HepG2 (cell line): ENCODE measurements at regions not wholly inside any gene's neighbourhood (a gene's known extent, or its start where the extent isn't known, plus 50 kb on each side); places are given as distances from the start of the nearest gene placed in this dataset.

Experiments
- CHCHD3 ChIP-seq: sonication (generic); formaldehyde crosslinking; IDR thresholded peaks from 2 replicates; pipeline ENCODE4 v1.8.0; 2022; ENCODE audit warnings: mild to moderate bottlenecking, missing genetic modification reagents, moderate library complexity
- JUN ChIP-seq: sonication (generic); formaldehyde crosslinking; IDR thresholded peaks from 2 replicates; pipeline ENCODE4 v1.4.0; 2020; ENCODE audit warnings: mild to moderate bottlenecking, missing genetic modification reagents
- PRPF4 ChIP-seq: fragments of 200-400 bp; formaldehyde crosslinking; IDR thresholded peaks from 2 replicates; pipeline ENCODE4 v1.6.1; 2016; ENCODE audit warnings: low read length, low read depth; ENCODE audit not compliant: poor library complexity, severe bottlenecking
- RAD21 ChIP-seq: fragments of 450-650 bp; formaldehyde crosslinking; IDR thresholded peaks from 2 replicates; pipeline ENCODE4 v1.5.0; 2020; ENCODE audit warnings: mild to moderate bottlenecking
- ZNF264 ChIP-seq: sonication (generic); formaldehyde crosslinking; IDR thresholded peaks from 2 replicates; pipeline ENCODE4 v1.4.0; 2020; ENCODE audit warnings: missing genetic modification reagents

DNA sequence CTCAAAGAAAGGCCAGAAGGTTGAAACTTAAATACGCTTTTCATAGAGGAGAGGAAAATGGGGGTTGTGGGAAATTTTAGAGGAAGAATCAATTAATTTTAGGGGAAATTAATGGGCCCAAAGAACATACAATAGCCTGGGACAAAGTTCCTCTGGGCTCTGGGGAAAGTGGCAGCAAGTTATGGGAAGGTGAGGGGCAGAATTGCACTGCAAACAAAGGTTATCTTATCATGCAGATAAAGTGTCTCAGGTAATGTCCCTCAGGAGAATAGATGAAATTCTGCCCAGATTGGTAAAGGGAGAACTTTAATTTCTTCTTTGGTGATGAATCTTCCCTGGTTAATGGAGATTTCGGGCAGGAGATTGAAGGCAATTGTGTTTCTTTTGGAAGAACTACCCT is 326.1 kb upstream of the SLC24A2 start:
- no peak for TF ChIP-seq JUN
- TF ChIP-seq PRPF4 = no peak
- TF ChIP-seq RAD21 (CRISPR knock-in tag) = no peak
- TF ChIP-seq CHCHD3 = no peak
- TF ChIP-seq ZNF264 (CRISPR knock-in tag) = no peak
